ENCODE measurements at regions not wholly inside any gene's neighbourhood (a gene's known extent, or its start where the extent isn't known, plus 50 kb on each side); places are given as distances from the start of the nearest gene placed in this dataset.

GRCh38 chr5:96049398-96050272, 88.0 kb upstream of the ELL2 start:
- Mint-ChIP-seq H3K4me3 (no peak overlapping the region), H3K36me3 (ENCODE audit: low read depth) (peaks cover 5% of the 10 kb centered on the region), H3K9me3 (peaks cover 11% of the 10 kb centered on the region), H3K27me3 (ENCODE audit: low read depth, poor library complexity) (no peaks in the 10 kb centered on the region), H3K27ac (no peak overlapping the region), H3K4me1 (no peaks in the 10 kb centered on the region)
- no peak for TF ChIP-seq CTCF (IDR thresholded peaks at IDR 0.05)
- no peak for DNase-seq

- peaks cover 11% of the 10 kb centered on the region for H3K9me3 Mint-ChIP-seq
- H3K36me3 Mint-ChIP-seq (ENCODE audit: low read depth): peaks cover 5% of the 10 kb centered on the region
- no peak overlapping the region for H3K27ac Mint-ChIP-seq
- H3K27me3 Mint-ChIP-seq (ENCODE audit: low read depth, poor library complexity): no peaks in the 10 kb centered on the region
- H3K4me1 Mint-ChIP-seq: no peaks in the 10 kb centered on the region
- H3K4me3 Mint-ChIP-seq: no peak overlapping the region
- TF ChIP-seq CTCF (IDR thresholded peaks at IDR 0.05): no peak
- DNase-seq: peak; percentile 30
Measured at GRCh38 chr5:96048763-96049162, 87.1 kb upstream of the ELL2 start.

- Mint-ChIP-seq H3K27ac (no peak overlapping the region), H3K36me3 (ENCODE audit: low read depth) (no peaks in the 10 kb centered on the region), H3K9me3 (peaks cover 3% of the 10 kb centered on the region), H3K27me3 (ENCODE audit: low read depth, poor library complexity) (no peaks in the 10 kb centered on the region), H3K4me1 (no peaks in the 10 kb centered on the region), H3K4me3 (no peak overlapping the region)
- DNase-seq: no peak
- TF ChIP-seq CTCF (IDR thresholded peaks at IDR 0.05): no peak
Measured at GRCh38 chr5:96045888-96046287, 84.2 kb upstream of the ELL2 start.

GRCh38 chr5:96043446-96043845, 81.8 kb upstream of the ELL2 start:
- no peaks in the 10 kb centered on the region for H3K27me3 Mint-ChIP-seq (ENCODE audit: low read depth, poor library complexity)
- DNase-seq: no peak
- H3K9me3 Mint-ChIP-seq: peaks cover 24% of the 10 kb centered on the region
- H3K27ac Mint-ChIP-seq: no peak overlapping the region
- no peak overlapping the region for H3K4me3 Mint-ChIP-seq
- no peak for TF ChIP-seq CTCF (IDR thresholded peaks at IDR 0.05)
- H3K4me1 Mint-ChIP-seq: no peaks in the 10 kb centered on the region
- H3K36me3 Mint-ChIP-seq (ENCODE audit: low read depth): peaks cover 13% of the 10 kb centered on the region

- TF ChIP-seq CTCF (IDR thresholded peaks at IDR 0.05): no peak
- H3K27ac Mint-ChIP-seq: no peak overlapping the region
- no peaks in the 10 kb centered on the region for H3K27me3 Mint-ChIP-seq (ENCODE audit: low read depth, poor library complexity)
- H3K4me3 Mint-ChIP-seq: no peak overlapping the region
- peaks cover 39% of the 10 kb centered on the region for H3K9me3 Mint-ChIP-seq
- H3K4me1 Mint-ChIP-seq: no peaks in the 10 kb centered on the region
- no peak for DNase-seq
- H3K36me3 Mint-ChIP-seq (ENCODE audit: low read depth): peaks cover 13% of the 10 kb centered on the region
Measured at GRCh38 chr5:96037128-96037527, 75.5 kb upstream of the ELL2 start.

- no peak for TF ChIP-seq CTCF (IDR thresholded peaks at IDR 0.05)
- DNase-seq: no peak
- peaks cover 39% of the 10 kb centered on the region for H3K9me3 Mint-ChIP-seq
- no peaks in the 10 kb centered on the region for H3K27me3 Mint-ChIP-seq (ENCODE audit: low read depth, poor library complexity)
- peaks cover 13% of the 10 kb centered on the region for H3K36me3 Mint-ChIP-seq (ENCODE audit: low read depth)
- H3K27ac Mint-ChIP-seq: no peak overlapping the region
- H3K4me1 Mint-ChIP-seq: no peaks in the 10 kb centered on the region
- no peak overlapping the region for H3K4me3 Mint-ChIP-seq
Measured at GRCh38 chr5:96036301-96036700, 74.7 kb upstream of the ELL2 start.
